ENCODE measurements at regions not wholly inside any gene's neighbourhood (a gene's known extent, or its start where the extent isn't known, plus 50 kb on each side); places are given as distances from the start of the nearest gene placed in this dataset.

DNA sequence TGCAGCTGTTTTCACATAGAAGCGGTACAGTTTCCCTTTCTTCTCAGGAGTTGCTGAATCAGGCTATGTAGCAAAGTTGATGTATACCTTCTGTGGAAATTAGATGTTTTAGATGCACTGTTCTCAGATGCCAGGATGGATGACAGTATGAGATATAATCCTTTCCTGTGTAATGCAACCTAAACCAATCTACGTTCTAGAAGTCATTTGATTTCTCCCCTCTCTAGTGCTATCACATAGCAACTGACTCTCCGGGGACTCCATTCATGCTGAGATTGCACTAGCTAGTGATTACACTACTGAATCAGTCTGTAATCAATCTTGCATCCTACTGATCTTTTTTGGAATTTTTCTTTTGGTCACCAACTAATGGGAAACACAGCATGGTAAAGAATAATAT lies 1881.7 kb downstream of the PCDH7 start:
- Histone ChIP-seq H3K36me3 (ENCODE audit: control insufficient read depth, insufficient read depth, low read length) (no peaks in the 10 kb centered on the region), H3K4me3 (replicated peaks in 1 of 4; ENCODE audit: control extremely low read depth in 1 of 4, insufficient read depth in 1 of 4, low read depth in 3 of 4, low read length in 4 of 4) (no peak overlapping the region), H2AFZ (ENCODE audit: low read length) (no peak overlapping the region), H3K9ac (ENCODE audit: insufficient read depth, low read length) (no peak overlapping the region), H3K9me3 (ENCODE audit: control insufficient read depth, insufficient read depth, low read depth, low read length) (no peaks in the 10 kb centered on the region), H3K4me2 (ENCODE audit: extremely low read depth, insufficient read depth, low read length) (no peak overlapping the region), H3K4me1 (ENCODE audit: control insufficient read depth, extremely low read depth, insufficient read depth, low read length) (no peaks in the 10 kb centered on the region), H3K27ac (ENCODE audit: insufficient read depth, low read length) (no peak overlapping the region), H4K20me1 (ENCODE audit: control insufficient read depth, extremely low read depth, insufficient read depth, low read length) (no peaks in the 10 kb centered on the region), H3K79me2 (ENCODE audit: control insufficient read depth, insufficient read depth, low read length) (no peaks in the 10 kb centered on the region), H3K27me3 (ENCODE audit: control insufficient read depth, insufficient read depth, low read length) (no peaks in the 10 kb centered on the region)
- TF ChIP-seq, protein P1, sequence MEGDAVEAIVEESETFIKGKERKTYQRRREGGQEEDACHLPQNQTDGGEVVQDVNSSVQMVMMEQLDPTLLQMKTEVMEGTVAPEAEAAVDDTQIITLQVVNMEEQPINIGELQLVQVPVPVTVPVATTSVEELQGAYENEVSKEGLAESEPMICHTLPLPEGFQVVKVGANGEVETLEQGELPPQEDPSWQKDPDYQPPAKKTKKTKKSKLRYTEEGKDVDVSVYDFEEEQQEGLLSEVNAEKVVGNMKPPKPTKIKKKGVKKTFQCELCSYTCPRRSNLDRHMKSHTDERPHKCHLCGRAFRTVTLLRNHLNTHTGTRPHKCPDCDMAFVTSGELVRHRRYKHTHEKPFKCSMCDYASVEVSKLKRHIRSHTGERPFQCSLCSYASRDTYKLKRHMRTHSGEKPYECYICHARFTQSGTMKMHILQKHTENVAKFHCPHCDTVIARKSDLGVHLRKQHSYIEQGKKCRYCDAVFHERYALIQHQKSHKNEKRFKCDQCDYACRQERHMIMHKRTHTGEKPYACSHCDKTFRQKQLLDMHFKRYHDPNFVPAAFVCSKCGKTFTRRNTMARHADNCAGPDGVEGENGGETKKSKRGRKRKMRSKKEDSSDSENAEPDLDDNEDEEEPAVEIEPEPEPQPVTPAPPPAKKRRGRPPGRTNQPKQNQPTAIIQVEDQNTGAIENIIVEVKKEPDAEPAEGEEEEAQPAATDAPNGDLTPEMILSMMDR (conservative IDR thresholded peaks at IDR 0.05 in 1 of 2, IDR thresholded peaks at IDR 0.05 in 1 of 2; ENCODE audit: low read depth in 1 of 2, low read length in 2 of 2): no peak
- TF ChIP-seq EZH2 (IDR thresholded peaks at IDR 0.05; ENCODE audit: low read length, missing control alignments): no peak
- peak in 1 of 2 donors; percentile 21 for DNase-seq (ENCODE audit: low read depth in 2 of 2)

- Histone ChIP-seq H3K4me3 (replicated peaks in 1 of 4; ENCODE audit: control extremely low read depth in 1 of 4, insufficient read depth in 1 of 4, low read depth in 3 of 4, low read length in 4 of 4) (no peak overlapping the region), H2AFZ (ENCODE audit: low read length) (no peak overlapping the region), H3K36me3 (ENCODE audit: control insufficient read depth, insufficient read depth, low read length) (no peaks in the 10 kb centered on the region), H3K4me1 (ENCODE audit: control insufficient read depth, extremely low read depth, insufficient read depth, low read length) (no peaks in the 10 kb centered on the region), H3K9ac (ENCODE audit: insufficient read depth, low read length) (no peak overlapping the region), H3K9me3 (ENCODE audit: control insufficient read depth, insufficient read depth, low read depth, low read length) (no peaks in the 10 kb centered on the region), H4K20me1 (ENCODE audit: control insufficient read depth, extremely low read depth, insufficient read depth, low read length) (no peaks in the 10 kb centered on the region), H3K27me3 (ENCODE audit: control insufficient read depth, insufficient read depth, low read length) (no peaks in the 10 kb centered on the region), H3K79me2 (ENCODE audit: control insufficient read depth, insufficient read depth, low read length) (no peaks in the 10 kb centered on the region), H3K4me2 (ENCODE audit: extremely low read depth, insufficient read depth, low read length) (no peak overlapping the region), H3K27ac (ENCODE audit: insufficient read depth, low read length) (no peak overlapping the region)
- no peak for DNase-seq (ENCODE audit: low read depth in 2 of 2)
- TF ChIP-seq, protein P1 (conservative IDR thresholded peaks at IDR 0.05 in 1 of 2, IDR thresholded peaks at IDR 0.05 in 1 of 2; ENCODE audit: low read depth in 1 of 2, low read length in 2 of 2): no peak
- no peak for TF ChIP-seq EZH2 (IDR thresholded peaks at IDR 0.05; ENCODE audit: low read length, missing control alignments)
Measured at GRCh38 chr4:32607978-32608377, 1887.8 kb downstream of the PCDH7 start.

DNA sequence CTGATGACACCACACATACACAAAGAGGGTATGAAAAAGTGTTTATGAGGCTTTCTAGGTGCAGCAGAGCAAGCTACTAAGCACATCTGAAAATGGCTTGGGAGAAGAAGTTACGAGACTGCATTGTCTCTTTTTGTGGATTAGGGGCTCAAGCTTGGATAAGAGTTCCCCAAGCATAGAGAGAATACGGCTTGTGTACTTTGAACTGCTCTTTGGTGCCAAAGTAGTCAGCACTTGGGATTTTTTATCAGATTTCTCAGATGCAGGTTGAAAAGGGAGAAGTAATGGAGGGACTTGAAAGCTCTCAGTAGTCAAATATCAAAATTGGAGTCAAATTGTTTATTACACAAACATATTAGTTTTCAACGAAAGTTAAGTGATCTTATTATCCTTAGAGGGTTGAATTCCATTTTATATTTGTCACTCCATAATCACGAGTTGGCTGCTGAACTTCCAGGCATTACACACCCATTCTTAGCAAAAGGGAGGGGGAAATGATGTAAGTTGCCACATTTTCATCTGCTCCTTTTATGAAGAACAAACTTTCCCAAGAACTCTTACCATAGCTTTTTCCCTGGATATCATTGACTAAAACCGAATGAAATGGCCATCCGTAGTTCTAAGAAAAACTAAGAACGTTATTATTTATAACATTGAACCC lies 1904.9 kb downstream of the PCDH7 start:
- no peak overlapping the region for H3K9ac ChIP-seq (ENCODE audit: insufficient read depth, low read length)
- no peak overlapping the region for H2AFZ ChIP-seq (ENCODE audit: low read length)
- no peak overlapping the region for H3K4me2 ChIP-seq (ENCODE audit: extremely low read depth, insufficient read depth, low read length)
- no peaks in the 10 kb centered on the region for H4K20me1 ChIP-seq (ENCODE audit: control insufficient read depth, extremely low read depth, insufficient read depth, low read length)
- no peaks in the 10 kb centered on the region for H3K4me1 ChIP-seq (ENCODE audit: control insufficient read depth, extremely low read depth, insufficient read depth, low read length)
- no peak overlapping the region for H3K27ac ChIP-seq (ENCODE audit: insufficient read depth, low read length)
- DNase-seq (ENCODE audit: low read depth in 2 of 2): no peak
- H3K4me3 ChIP-seq (replicated peaks in 1 of 4; ENCODE audit: control extremely low read depth in 1 of 4, insufficient read depth in 1 of 4, low read depth in 3 of 4, low read length in 4 of 4): no peak overlapping the region
- H3K9me3 ChIP-seq (ENCODE audit: control insufficient read depth, insufficient read depth, low read depth, low read length): no peaks in the 10 kb centered on the region
- no peaks in the 10 kb centered on the region for H3K27me3 ChIP-seq (ENCODE audit: control insufficient read depth, insufficient read depth, low read length)
- H3K36me3 ChIP-seq (ENCODE audit: control insufficient read depth, insufficient read depth, low read length): no peaks in the 10 kb centered on the region
- no peaks in the 10 kb centered on the region for H3K79me2 ChIP-seq (ENCODE audit: control insufficient read depth, insufficient read depth, low read length)
- TF ChIP-seq, protein P1 (conservative IDR thresholded peaks at IDR 0.05 in 1 of 2, IDR thresholded peaks at IDR 0.05 in 1 of 2; ENCODE audit: low read depth in 1 of 2, low read length in 2 of 2): no peak
- no peak for TF ChIP-seq EZH2 (IDR thresholded peaks at IDR 0.05; ENCODE audit: low read length, missing control alignments)

Data from fibroblast of lung (primary cell).